WTC11 (cell line): ENCODE measurements at regions not wholly inside any gene's neighbourhood (a gene's known extent, or its start where the extent isn't known, plus 50 kb on each side); places are given as distances from the start of the nearest gene placed in this dataset.
A peak's percentile ranks its signal among the peaks of the same experiment; 100 is the strongest.

Experiments used
- ATAC-seq: fragments of 200-7000 bp; cut with Tn5 transposase; 2 replicates; pipeline ENCODE4 v1.10.0; 2021; ENCODE audit warnings: mild to moderate bottlenecking, moderate library complexity
- CTCF ChIA-PET: fragments of 300-600 bp; sonication (Branson Sonifier 250); formaldehyde crosslinking; loops from one replicate; lab custom pipeline; 2021; ENCODE audit warnings: antibody characterized with exemption; lab: Charles Lee
- POLR2A ChIA-PET: fragments of 350-600 bp; sonication (Branson Sonifier 250); formaldehyde crosslinking; loops from one replicate; lab custom pipeline; 2021; ENCODE audit warnings: antibody characterized with exemption; lab: Charles Lee
- DNase-seq: peaks from one replicate; pipeline ENCODE4 v3.0.0; 2021; ENCODE audit warnings: low spot score
- H3K27ac Mint-ChIP-seq: 2 replicates; pipeline ENCODE4 v1.8.0; 2021; ENCODE audit warnings: mixed read lengths
- H3K27me3 Mint-ChIP-seq: 2 replicates; pipeline ENCODE4 v1.8.0; 2021; ENCODE audit warnings: low read depth, mild to moderate bottlenecking, moderate library complexity, mixed read lengths
- H3K36me3 Mint-ChIP-seq: 2 replicates; pipeline ENCODE4 v1.8.0; 2021; ENCODE audit warnings: mixed read lengths
- H3K4me1 Mint-ChIP-seq: 2 replicates; pipeline ENCODE4 v1.8.0; 2022; ENCODE audit warnings: mixed read lengths
- H3K4me3 Mint-ChIP-seq: 2 replicates; pipeline ENCODE4 v1.8.0; 2021; ENCODE audit warnings: mild to moderate bottlenecking, moderate library complexity, mixed read lengths
- H3K9me3 Mint-ChIP-seq: 2 replicates; pipeline ENCODE4 v1.8.0; 2021; ENCODE audit warnings: mixed read lengths
- ATF6 ChIP-seq: sonication (generic); formaldehyde crosslinking; IDR thresholded peaks from 2 replicates; pipeline ENCODE4 v1.8.1; 2023; ENCODE audit warnings: mild to moderate bottlenecking, missing genetic modification reagents
- CDX4 ChIP-seq: fragments of 250-450 bp; sonication (Bioruptor Pico); IDR thresholded peaks from 2 replicates; pipeline ENCODE4 v1.9.0; 2021; ENCODE audit warnings: moderate library complexity, mild to moderate bottlenecking, inconsistent platforms, borderline replicate concordance
- E2F4 ChIP-seq: sonication (generic); formaldehyde crosslinking; IDR thresholded peaks from 2 replicates; pipeline ENCODE4 v1.8.1; 2022; ENCODE audit warnings: low read depth, mild to moderate bottlenecking, moderate library complexity, missing genetic modification reagents, borderline replicate concordance
- GABPB1 ChIP-seq: sonication (generic); formaldehyde crosslinking; IDR thresholded peaks from 2 replicates; pipeline ENCODE4 v1.8.1; 2023; ENCODE audit warnings: mild to moderate bottlenecking, missing genetic modification reagents
- HMGXB4 ChIP-seq: sonication (generic); formaldehyde crosslinking; IDR thresholded peaks from 2 replicates; pipeline ENCODE4 v1.8.1; 2023; ENCODE audit warnings: mild to moderate bottlenecking, moderate library complexity, missing genetic modification reagents
- JAZF1 ChIP-seq: fragments of 250-450 bp; sonication (Bioruptor Pico); IDR thresholded peaks from 2 replicates; pipeline ENCODE4 v1.9.0; 2021; ENCODE audit warnings: moderate library complexity, mild to moderate bottlenecking, inconsistent platforms
- NFE2L1 ChIP-seq: sonication (generic); formaldehyde crosslinking; IDR thresholded peaks from 2 replicates; pipeline ENCODE4 v1.8.1; 2023; ENCODE audit warnings: missing genetic modification reagents
- PRDM15 ChIP-seq: sonication (generic); formaldehyde crosslinking; IDR thresholded peaks from 2 replicates; pipeline ENCODE4 v1.8.0; 2022; ENCODE audit warnings: missing genetic modification reagents
- RELA ChIP-seq: sonication (generic); formaldehyde crosslinking; IDR thresholded peaks from 2 replicates; pipeline ENCODE4 v1.8.1; 2022; ENCODE audit warnings: missing genetic modification reagents, mild to moderate bottlenecking, borderline replicate concordance
- ZNF138 ChIP-seq: sonication (generic); formaldehyde crosslinking; conservative IDR thresholded peaks from 2 replicates; pipeline ENCODE4 v1.8.1; 2022; ENCODE audit warnings: mild to moderate bottlenecking, moderate library complexity, missing genetic modification reagents
- ZNF219 ChIP-seq: sonication (generic); formaldehyde crosslinking; IDR thresholded peaks from 2 replicates; pipeline ENCODE4 v1.8.0; 2023; ENCODE audit warnings: missing genetic modification reagents, mild to moderate bottlenecking, borderline replicate concordance
- ZNF512 ChIP-seq: sonication (generic); formaldehyde crosslinking; IDR thresholded peaks from 2 replicates; pipeline ENCODE4 v1.8.1; 2022; ENCODE audit warnings: missing genetic modification reagents, borderline replicate concordance
- ZNF532 ChIP-seq: fragments of 250-450 bp; sonication (Bioruptor Pico); IDR thresholded peaks from 2 replicates; pipeline ENCODE4 v1.9.0; 2021; ENCODE audit warnings: mild to moderate bottlenecking, borderline replicate concordance

- TF ChIP-seq PRDM15 (CRISPR knock-in tag) (no peak), ATF6 (CRISPR knock-in tag) (no peak), ZNF138 (CRISPR knock-in tag) (no peak), NFE2L1 (CRISPR knock-in tag) (no peak), ZNF219 (CRISPR knock-in tag) (no peak), RELA (CRISPR knock-in tag) (no peak), E2F4 (CRISPR knock-in tag) (no peak), JAZF1 (no peak), CDX4 (no peak)
Measured at GRCh38 chr18:23336101-23336500, 117.0 kb upstream of the RIOK3 start (continued).

GRCh38 chr18:23337599-23338444, 115.3 kb upstream of the RIOK3 start:
- no peak overlapping the region for H3K27ac Mint-ChIP-seq
- no peak for TF ChIP-seq RELA (CRISPR knock-in tag)
- no peak for TF ChIP-seq HMGXB4 (CRISPR knock-in tag)
- TF ChIP-seq ZNF138 (CRISPR knock-in tag), result no peak
- POLR2A ChIA-PET, result no interaction called here
- H3K27me3 Mint-ChIP-seq, result no peaks in the 10 kb centered on the region
- H3K4me3 Mint-ChIP-seq, result no peak overlapping the region
- no peak for DNase-seq
- CTCF ChIA-PET, result interaction anchor here (0.6 to 1.3 kb wide), 2 partner anchors 14 to 207 kb away, joined by 4 to 5 read pairs; no protein-coding TSS in a partner anchor
- H3K36me3 Mint-ChIP-seq, result no peaks in the 10 kb centered on the region; the same call in 1 of the 2 replicates
- H3K4me1 Mint-ChIP-seq, result peaks cover 12% of the 10 kb centered on the region
- H3K9me3 Mint-ChIP-seq, result no peaks in the 10 kb centered on the region
- peak; percentile 77 for ATAC-seq

GRCh38 chr18:23340661-23341060, 112.4 kb upstream of the RIOK3 start:
- CTCF ChIA-PET, result interaction anchor here (0.7 kb wide), 1 partner anchor 103 kb away, joined by 3 read pairs; no protein-coding TSS in a partner anchor
- DNase-seq, result no peak
- Mint-ChIP-seq H3K4me3 (no peak overlapping the region), H3K27me3 (no peaks in the 10 kb centered on the region), H3K27ac (no peak overlapping the region), H3K9me3 (no peaks in the 10 kb centered on the region), H3K36me3 (no peaks in the 10 kb centered on the region; the same call in 1 of the 2 replicates), H3K4me1 (0 out of 2 replicates have a peak, but pooled peaks cover 2% of the 10 kb centered on the region)
- POLR2A ChIA-PET, result interaction anchor here (0.7 kb wide), 1 partner anchor 432 kb away, joined by 4 read pairs; no protein-coding TSS in a partner anchor
- no peak for ATAC-seq
- TF ChIP-seq ZNF532 (CRISPR knock-in tag) (no peak), GABPB1 (CRISPR knock-in tag) (no peak), ZNF512 (CRISPR knock-in tag) (no peak)
